Activated CD8-positive, alpha-beta T cell treated with anti-CD3 and anti-CD28 coated beads, Interleukin-2, amount 10 ng/mL, durations not matched to agents 7 days and 5 days (primary cell): ENCODE measurements at regions not wholly inside any gene's neighbourhood (a gene's known extent, or its start where the extent isn't known, plus 50 kb on each side); places are given as distances from the start of the nearest gene placed in this dataset.

ENCODE experiments used
- ATAC-seq: fragments of 150-1000 bp; cut with Tn5 transposase; one replicate; pipeline ENCODE4 v1.10.0; 2021; ENCODE audit warnings: moderate library complexity
- CTCF ChIA-PET: fragments of 350-600 bp; sonication (Branson Sonifier 250); formaldehyde crosslinking; loops from one replicate; lab custom pipeline; 2021; ENCODE audit warnings: antibody characterized with exemption; lab: Charles Lee
- POLR2A ChIA-PET: fragments of 350-600 bp; sonication (Branson Sonifier 250); formaldehyde crosslinking; loops from one replicate; lab custom pipeline; 2021; ENCODE audit warnings: antibody characterized with exemption; lab: Charles Lee
- DNase-seq: peaks from one replicate; pipeline ENCODE4 v3.0.0-alpha.2; 2020
- H3K27ac Mint-ChIP-seq: one replicate; pipeline ENCODE4 v1.8.0; 2021; ENCODE audit warnings: mild to moderate bottlenecking, mixed read lengths
- H3K27me3 Mint-ChIP-seq: one replicate; pipeline ENCODE4 v1.8.0; 2021; ENCODE audit warnings: low read depth, mixed read lengths
- H3K36me3 Mint-ChIP-seq: one replicate; pipeline ENCODE4 v1.8.0; 2021; ENCODE audit warnings: low read depth, mixed read lengths
- H3K4me1 Mint-ChIP-seq: one replicate; pipeline ENCODE4 v1.8.0; 2021; ENCODE audit warnings: low read depth, mixed read lengths
- H3K4me3 Mint-ChIP-seq: one replicate; pipeline ENCODE4 v1.8.0; 2021; ENCODE audit warnings: mild to moderate bottlenecking, mixed read lengths
- H3K9me3 Mint-ChIP-seq: one replicate; pipeline ENCODE4 v1.8.0; 2022; ENCODE audit warnings: mixed read lengths; ENCODE audit not compliant: insufficient read depth

DNA sequence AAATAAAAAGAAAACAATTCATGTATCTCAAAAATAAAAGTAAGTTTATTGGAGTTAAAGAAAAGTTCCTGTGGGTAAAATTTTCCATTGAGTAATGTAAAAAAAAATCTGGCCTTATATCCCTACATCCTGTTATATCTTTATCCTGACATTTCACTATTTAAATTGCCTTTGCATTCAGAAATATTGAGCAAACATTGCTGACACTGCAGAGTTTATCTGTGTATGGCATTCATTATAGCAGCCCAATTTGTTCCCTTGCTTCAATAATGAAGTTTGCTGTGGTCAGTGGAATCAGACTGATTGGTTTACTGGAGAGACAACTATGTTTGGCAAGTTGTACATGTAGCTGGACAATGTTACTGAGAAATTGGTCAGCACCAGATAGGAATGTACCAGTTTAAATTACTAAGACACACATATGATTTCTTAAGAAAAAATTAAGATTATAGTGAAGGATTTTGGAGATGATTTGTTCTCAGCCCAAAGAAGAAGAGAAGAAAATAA lies 271.7 kb downstream of the ANKRD7 start:
- DNase-seq = no peak
- Mint-ChIP-seq H3K36me3 (no peaks in the 10 kb centered on the region), H3K9me3 (no peaks in the 10 kb centered on the region), H3K27ac (no peak overlapping the region), H3K27me3 (no peaks in the 10 kb centered on the region), H3K4me3 (no peak overlapping the region), H3K4me1 (no peaks in the 10 kb centered on the region)
- POLR2A ChIA-PET = no interaction called here
- ATAC-seq = no peak
- CTCF ChIA-PET = no interaction called here

DNA sequence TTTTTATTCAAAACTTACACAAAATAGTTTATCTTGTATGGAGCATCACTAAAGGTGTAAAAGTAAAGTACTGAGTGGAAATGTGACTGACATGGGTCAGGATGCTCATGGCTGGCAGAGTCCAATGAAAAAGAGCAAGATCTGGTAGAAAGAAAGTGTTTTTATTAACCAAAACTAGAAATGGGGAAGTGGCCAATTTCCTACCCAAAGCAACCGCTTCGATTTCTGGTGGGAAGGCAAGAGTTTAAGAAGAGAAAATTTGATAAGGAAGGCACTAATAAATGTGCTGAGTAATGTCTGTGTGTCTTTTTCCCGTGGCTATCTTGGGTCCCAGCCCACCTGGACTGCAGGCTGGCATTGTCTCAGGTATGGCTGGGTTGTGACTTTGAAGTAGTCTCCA lies 277.7 kb downstream of the ANKRD7 start:
- Mint-ChIP-seq H3K4me1 (no peaks in the 10 kb centered on the region), H3K27ac (no peak overlapping the region), H3K4me3 (no peak overlapping the region), H3K27me3 (no peaks in the 10 kb centered on the region), H3K9me3 (no peaks in the 10 kb centered on the region), H3K36me3 (no peaks in the 10 kb centered on the region)
- ATAC-seq = no peak
- POLR2A ChIA-PET = no interaction called here
- CTCF ChIA-PET = no interaction called here
- no peak for DNase-seq

DNA sequence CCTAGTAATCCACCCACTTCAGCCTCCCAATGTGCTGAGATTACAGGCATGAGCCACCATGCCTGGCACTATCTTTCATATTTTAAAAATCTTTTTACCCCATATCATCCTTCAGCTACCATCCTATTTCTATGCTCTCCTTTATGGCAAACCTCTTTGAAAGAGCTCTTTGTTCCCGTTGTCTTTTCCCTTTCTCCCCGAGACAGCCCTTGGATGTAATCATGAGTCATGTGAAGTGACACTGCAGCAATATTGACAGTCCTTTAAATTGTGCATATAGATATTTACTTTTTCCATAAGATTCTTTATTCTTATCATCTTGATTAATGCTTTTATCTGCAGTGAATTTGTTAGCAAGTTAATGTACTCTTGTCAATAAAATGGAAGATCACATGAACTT lies 286.6 kb downstream of the ANKRD7 start:
- ATAC-seq = no peak
- Mint-ChIP-seq H3K4me1 (no peaks in the 10 kb centered on the region), H3K4me3 (no peak overlapping the region), H3K9me3 (no peaks in the 10 kb centered on the region), H3K27ac (no peak overlapping the region), H3K36me3 (no peaks in the 10 kb centered on the region), H3K27me3 (no peaks in the 10 kb centered on the region)
- ChIA-PET POLR2A (no interaction called here), CTCF (no interaction called here)
- no peak for DNase-seq

GRCh38 chr7:118517275-118517674 lies 292.8 kb downstream of the ANKRD7 start:
- H3K4me1 Mint-ChIP-seq = no peaks in the 10 kb centered on the region
- ATAC-seq (no peak), DNase-seq (no peak)
- H3K27me3 Mint-ChIP-seq = no peaks in the 10 kb centered on the region
- ChIA-PET CTCF (no interaction called here), POLR2A (no interaction called here)
- H3K4me3 Mint-ChIP-seq = no peak overlapping the region
- no peaks in the 10 kb centered on the region for H3K36me3 Mint-ChIP-seq
- H3K27ac Mint-ChIP-seq = no peak overlapping the region
- H3K9me3 Mint-ChIP-seq = no peaks in the 10 kb centered on the region

DNA sequence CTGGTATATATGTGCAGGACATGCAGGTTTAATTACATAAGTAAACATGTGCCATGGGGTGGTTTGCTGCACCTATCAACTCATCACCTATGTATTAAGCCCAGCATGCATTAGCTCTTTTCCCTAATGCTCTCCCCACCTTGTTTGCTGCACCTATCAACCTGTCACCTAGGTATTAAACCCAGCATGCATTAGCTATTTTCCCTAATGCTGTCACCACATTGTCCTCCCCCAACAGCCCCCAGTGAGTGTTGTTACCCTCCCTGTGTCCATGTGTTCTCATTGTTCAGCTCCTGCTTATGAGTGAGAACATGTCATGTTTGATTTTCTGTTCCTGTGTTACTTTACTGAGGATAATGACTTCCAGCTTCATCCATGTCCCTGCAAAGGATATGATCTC lies 300.5 kb downstream of the ANKRD7 start:
- POLR2A ChIA-PET = no interaction called here
- DNase-seq (no peak), ATAC-seq (no peak)
- Mint-ChIP-seq H3K9me3 (no peaks in the 10 kb centered on the region), H3K4me3 (no peak overlapping the region), H3K27me3 (no peaks in the 10 kb centered on the region), H3K36me3 (no peaks in the 10 kb centered on the region), H3K27ac (no peak overlapping the region), H3K4me1 (no peaks in the 10 kb centered on the region)
- CTCF ChIA-PET = no interaction called here

GRCh38 chr7:118531566-118531965 lies 307.1 kb downstream of the ANKRD7 start:
- no peaks in the 10 kb centered on the region for H3K4me1 Mint-ChIP-seq
- H3K4me3 Mint-ChIP-seq = no peak overlapping the region
- ATAC-seq (no peak), DNase-seq (no peak)
- ChIA-PET CTCF (no interaction called here), POLR2A (no interaction called here)
- H3K27me3 Mint-ChIP-seq = no peaks in the 10 kb centered on the region
- no peak overlapping the region for H3K27ac Mint-ChIP-seq
- H3K36me3 Mint-ChIP-seq = no peaks in the 10 kb centered on the region
- H3K9me3 Mint-ChIP-seq = no peaks in the 10 kb centered on the region

DNA sequence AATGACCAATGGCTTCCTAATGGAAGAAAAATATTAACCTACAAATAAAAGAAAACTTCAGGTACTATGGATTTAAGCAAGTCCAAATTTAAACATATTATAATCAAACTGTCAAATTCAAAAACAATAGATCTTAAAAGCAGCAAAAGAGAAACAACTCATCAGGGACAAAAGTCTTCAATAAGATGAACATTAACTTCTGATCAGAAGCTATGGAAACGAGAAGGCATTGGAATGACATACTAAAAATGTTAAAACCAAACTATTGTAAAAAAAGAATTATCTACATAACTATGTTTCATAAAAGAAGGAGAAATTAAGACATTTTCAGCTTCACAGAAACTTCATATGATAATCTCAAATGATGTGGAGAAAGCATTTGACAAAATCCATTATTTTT lies 334.7 kb downstream of the ANKRD7 start:
- H3K9me3 Mint-ChIP-seq = peaks cover 9% of the 10 kb centered on the region
- H3K27ac Mint-ChIP-seq = no peak overlapping the region
- CTCF ChIA-PET = no interaction called here
- no peak for ATAC-seq
- H3K4me1 Mint-ChIP-seq = no peaks in the 10 kb centered on the region
- no peak for DNase-seq
- H3K36me3 Mint-ChIP-seq = no peaks in the 10 kb centered on the region
- no peak overlapping the region for H3K4me3 Mint-ChIP-seq
- POLR2A ChIA-PET = no interaction called here
- H3K27me3 Mint-ChIP-seq = no peaks in the 10 kb centered on the region

GRCh38 chr7:118563311-118563710 lies 338.8 kb downstream of the ANKRD7 start:
- no peak for DNase-seq
- ChIA-PET POLR2A (no interaction called here), CTCF (no interaction called here)
- H3K27ac Mint-ChIP-seq = no peak overlapping the region
- no peak overlapping the region for H3K4me3 Mint-ChIP-seq
- peaks cover 9% of the 10 kb centered on the region for H3K9me3 Mint-ChIP-seq
- no peaks in the 10 kb centered on the region for H3K27me3 Mint-ChIP-seq
- no peak for ATAC-seq
- H3K4me1 Mint-ChIP-seq = no peaks in the 10 kb centered on the region
- no peaks in the 10 kb centered on the region for H3K36me3 Mint-ChIP-seq

DNA sequence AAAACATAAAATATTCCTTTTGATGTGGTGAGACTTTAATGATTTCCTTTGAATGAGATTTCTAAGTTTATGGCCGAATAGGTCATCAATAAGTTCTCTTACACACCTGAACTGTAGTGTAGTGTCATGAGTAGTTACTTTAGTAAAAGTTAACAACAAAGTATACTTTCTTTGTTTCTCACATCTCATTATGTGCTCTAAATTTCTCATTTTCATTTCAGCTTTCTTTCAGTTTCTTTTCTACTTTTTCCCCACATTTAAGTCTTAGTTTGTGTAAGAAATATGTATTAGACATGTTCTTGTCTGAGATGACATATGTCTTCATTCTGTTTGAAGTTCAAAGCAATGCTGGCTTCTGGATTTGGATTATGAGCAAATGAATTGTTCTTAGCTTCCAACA lies 348.1 kb downstream of the ANKRD7 start:
- H3K4me1 Mint-ChIP-seq = no peaks in the 10 kb centered on the region
- ATAC-seq (no peak), DNase-seq (no peak)
- no peaks in the 10 kb centered on the region for H3K27me3 Mint-ChIP-seq
- CTCF ChIA-PET = no interaction called here
- H3K27ac Mint-ChIP-seq = no peak overlapping the region
- POLR2A ChIA-PET = no interaction called here
- no peaks in the 10 kb centered on the region for H3K36me3 Mint-ChIP-seq
- H3K4me3 Mint-ChIP-seq = no peak overlapping the region
- H3K9me3 Mint-ChIP-seq = no peaks in the 10 kb centered on the region

- ChIA-PET POLR2A (no interaction called here), CTCF (no interaction called here)
- Mint-ChIP-seq H3K4me1 (no peaks in the 10 kb centered on the region), H3K36me3 (no peaks in the 10 kb centered on the region), H3K27me3 (no peaks in the 10 kb centered on the region), H3K9me3 (no peaks in the 10 kb centered on the region), H3K27ac (no peak overlapping the region), H3K4me3 (no peak overlapping the region)
- ATAC-seq (no peak), DNase-seq (no peak)
Measured at GRCh38 chr7:118573085-118573484, 348.6 kb downstream of the ANKRD7 start.

DNA sequence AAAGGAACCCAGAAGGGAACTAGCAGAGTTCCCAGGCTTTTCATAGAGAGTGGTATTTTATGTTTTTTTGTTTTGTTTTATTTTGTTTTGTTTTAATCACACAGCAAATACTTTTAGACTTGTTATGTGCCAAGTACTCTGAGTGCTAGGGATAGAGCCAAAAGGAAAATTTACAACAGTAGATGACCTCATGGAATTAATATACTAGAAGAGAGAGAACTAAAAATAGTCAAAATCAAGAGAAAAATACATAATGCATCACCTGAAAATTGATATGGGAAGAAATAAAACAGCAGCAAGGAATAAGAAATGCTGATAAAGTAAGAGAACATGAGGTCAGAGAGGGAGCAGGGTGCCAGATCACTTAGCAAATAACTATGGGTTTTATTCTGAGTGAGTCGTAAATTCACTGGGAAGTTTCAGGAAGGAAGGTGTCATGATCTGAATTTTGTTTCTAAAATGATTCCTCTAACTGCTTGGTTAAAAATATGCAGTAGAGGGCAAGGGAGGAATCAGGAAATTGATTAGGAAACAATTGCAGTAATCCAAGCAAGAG lies 351.0 kb downstream of the ANKRD7 start:
- Mint-ChIP-seq H3K27ac (no peak overlapping the region), H3K4me3 (no peak overlapping the region), H3K4me1 (no peaks in the 10 kb centered on the region), H3K36me3 (no peaks in the 10 kb centered on the region), H3K27me3 (no peaks in the 10 kb centered on the region), H3K9me3 (no peaks in the 10 kb centered on the region)
- no peak for DNase-seq
- ChIA-PET CTCF (no interaction called here), POLR2A (no interaction called here)
- no peak for ATAC-seq

- Mint-ChIP-seq H3K36me3 (no peaks in the 10 kb centered on the region), H3K4me1 (no peaks in the 10 kb centered on the region), H3K9me3 (no peaks in the 10 kb centered on the region), H3K4me3 (no peak overlapping the region), H3K27ac (no peak overlapping the region), H3K27me3 (no peaks in the 10 kb centered on the region)
- DNase-seq = no peak
- CTCF ChIA-PET = no interaction called here
- POLR2A ChIA-PET = interaction anchor here (0.6 kb wide), 1 partner anchor 762 kb away, joined by 4 read pairs; no protein-coding TSS in a partner anchor
- no peak for ATAC-seq
Measured at GRCh38 chr7:118580743-118581382, 356.4 kb downstream of the ANKRD7 start.

DNA sequence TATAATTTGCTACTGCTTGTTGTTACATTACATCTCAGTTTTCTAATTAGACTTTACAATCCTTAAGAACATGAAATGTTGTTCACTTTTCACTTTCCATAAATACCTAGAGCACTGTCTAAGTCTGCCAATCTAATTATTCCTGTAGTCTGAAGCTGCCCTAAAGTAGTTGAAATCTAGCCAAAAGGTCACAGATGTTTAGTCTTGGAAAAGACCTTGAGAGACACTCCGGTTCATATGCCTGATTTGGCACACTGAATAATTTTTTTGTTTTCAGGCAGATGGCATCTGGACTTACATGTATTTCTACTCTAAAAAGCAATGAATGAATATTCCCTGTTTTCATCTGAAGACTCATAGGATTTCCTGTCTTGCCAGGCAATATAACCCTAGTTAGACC lies 359.1 kb downstream of the ANKRD7 start:
- no peak overlapping the region for H3K27ac Mint-ChIP-seq
- no peaks in the 10 kb centered on the region for H3K9me3 Mint-ChIP-seq
- DNase-seq = no peak
- POLR2A ChIA-PET = no interaction called here
- H3K27me3 Mint-ChIP-seq = no peaks in the 10 kb centered on the region
- no peak for ATAC-seq
- no peaks in the 10 kb centered on the region for H3K36me3 Mint-ChIP-seq
- no peaks in the 10 kb centered on the region for H3K4me1 Mint-ChIP-seq
- H3K4me3 Mint-ChIP-seq = no peak overlapping the region
- CTCF ChIA-PET = no interaction called here
